GM19328 (cell line): ENCODE measurements at regions not wholly inside any gene's neighbourhood (a gene's known extent, or its start where the extent isn't known, plus 50 kb on each side); places are given as distances from the start of the nearest gene placed in this dataset.
"Not testable (repeated sequence)": the region's sequence is repeated elsewhere in the genome, so short reads cannot be mapped to it uniquely, and the experiment has no call there.

Source experiments
- ATAC-seq: cut with Tn5 transposase; IDR thresholded peaks from one replicate; pipeline ENCODE4 v1.9.1; 2021; ENCODE audit warnings: mild to moderate bottlenecking, moderate library complexity; ENCODE audit not compliant: unreplicated experiment

DNA sequence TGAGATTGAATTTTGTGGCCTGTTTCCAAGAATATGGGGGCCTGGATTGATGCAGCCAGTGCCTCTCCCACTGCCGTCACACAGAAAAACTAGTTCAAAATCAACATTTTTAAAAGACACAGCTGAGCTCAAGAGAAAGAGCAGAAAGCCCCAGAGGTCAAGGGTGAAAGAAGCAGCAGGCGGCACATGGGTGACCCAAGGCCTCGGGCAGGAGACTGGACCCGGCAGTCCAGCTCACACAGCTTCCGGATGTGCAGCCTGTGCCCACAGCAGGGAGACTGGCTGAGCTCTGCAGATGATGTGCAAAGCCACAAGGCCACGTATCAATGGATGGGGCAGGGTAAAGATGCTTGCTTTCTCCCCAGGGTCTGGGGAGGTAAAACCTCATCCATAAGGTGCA lies 50.4 kb upstream of the RNF32 start:
- no peak for ATAC-seq

DNA sequence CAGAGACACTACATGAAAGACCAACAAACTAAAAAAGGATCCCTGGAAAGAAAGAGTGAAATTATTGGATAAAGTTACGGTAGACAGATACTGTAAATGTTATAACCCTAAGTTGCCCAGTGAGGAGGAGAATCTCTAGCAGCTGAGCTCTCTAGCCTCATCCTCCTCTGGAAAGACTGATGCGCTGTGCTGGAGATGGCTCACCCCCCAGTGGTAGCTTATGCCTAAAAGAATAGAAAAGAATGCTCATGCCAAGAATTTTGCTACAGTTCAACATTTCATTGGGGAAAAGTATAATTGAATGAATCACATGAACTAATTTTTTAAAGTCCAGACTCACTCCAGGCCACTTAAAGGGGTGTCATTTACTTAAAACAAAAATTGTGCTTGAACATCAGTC lies 50.8 kb upstream of the RNF32 start:
- no peak for ATAC-seq

- ATAC-seq: no peak
Measured at GRCh38 chr7:156585926-156586325, 54.6 kb upstream of the RNF32 start.

DNA sequence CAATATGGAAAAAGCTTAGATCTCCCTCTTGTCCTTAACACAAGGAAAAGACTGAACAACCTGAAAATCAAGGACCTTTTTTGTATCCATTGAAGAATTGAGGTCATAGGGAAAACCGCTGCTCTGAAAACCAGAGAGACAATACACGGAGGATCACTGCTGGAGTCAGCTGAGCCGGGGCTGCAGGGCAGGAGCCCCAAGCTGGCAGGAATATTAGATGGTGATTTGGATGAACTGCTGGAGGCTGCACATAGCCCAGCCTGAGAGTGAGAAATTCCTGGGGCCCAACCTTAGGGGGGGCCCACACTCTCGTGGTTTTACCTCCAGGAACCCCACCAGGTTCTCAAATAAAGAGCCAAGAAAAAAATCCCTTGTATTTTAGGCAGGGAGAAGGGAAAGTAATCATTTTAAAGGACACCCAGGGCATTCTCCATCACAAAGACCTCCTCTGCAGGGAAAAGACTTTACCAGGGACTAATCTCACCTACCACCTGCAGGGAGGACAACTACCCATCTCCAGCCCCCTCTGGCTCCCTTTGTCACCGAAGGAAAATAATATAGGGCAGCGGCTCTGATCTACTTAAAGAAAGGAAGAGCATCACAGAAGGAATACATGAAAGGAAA lies 55.4 kb upstream of the RNF32 start:
- ATAC-seq: no peak

DNA sequence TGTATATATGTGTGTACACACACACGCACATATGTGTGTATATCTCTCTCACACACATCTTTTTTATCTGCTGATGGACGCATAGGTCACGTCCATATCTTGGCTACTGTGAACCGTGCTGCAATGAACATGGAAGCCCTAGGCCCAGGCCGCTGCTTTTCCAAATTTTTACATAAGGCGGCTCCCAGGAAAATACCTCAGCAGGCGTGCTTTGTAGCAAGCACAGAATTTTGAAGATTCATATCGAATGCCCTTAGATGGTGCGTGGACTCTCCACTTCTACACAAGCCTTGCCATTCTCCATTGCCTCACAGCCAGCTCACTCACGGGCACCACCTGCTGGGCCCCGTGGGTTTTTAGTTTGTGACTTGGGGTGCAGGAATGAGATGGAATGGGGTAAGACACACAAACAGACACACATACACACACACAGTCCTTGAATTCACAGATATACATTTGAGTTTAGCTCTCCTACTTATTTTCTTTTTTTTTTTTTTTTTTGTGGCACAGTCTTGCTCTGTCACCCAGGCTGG lies 57.9 kb upstream of the RNF32 start:
- ATAC-seq: no peak

GRCh38 chr7:156580036-156580435 lies 60.5 kb upstream of the RNF32 start:
- ATAC-seq: no peak

DNA sequence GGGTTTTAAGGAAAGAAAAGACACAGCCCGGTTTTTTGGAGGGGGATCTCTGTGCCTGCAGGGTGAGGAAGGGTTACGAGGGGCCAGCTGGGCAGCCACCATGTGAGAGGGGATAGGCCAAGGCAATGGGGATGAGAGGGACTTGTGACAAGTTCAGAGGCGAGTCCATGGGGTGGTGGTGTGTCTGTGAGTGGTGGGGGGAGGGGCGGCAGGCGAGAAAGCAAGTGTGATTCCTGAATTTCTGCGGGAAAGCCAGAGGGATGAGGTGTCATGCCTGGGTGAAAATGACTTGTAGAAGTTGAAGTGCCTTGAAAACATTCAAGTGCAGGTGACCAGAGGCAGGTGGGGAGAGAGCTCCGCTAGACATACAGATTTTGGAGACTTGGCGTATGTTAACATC lies 61.0 kb upstream of the RNF32 start:
- no peak for ATAC-seq

DNA sequence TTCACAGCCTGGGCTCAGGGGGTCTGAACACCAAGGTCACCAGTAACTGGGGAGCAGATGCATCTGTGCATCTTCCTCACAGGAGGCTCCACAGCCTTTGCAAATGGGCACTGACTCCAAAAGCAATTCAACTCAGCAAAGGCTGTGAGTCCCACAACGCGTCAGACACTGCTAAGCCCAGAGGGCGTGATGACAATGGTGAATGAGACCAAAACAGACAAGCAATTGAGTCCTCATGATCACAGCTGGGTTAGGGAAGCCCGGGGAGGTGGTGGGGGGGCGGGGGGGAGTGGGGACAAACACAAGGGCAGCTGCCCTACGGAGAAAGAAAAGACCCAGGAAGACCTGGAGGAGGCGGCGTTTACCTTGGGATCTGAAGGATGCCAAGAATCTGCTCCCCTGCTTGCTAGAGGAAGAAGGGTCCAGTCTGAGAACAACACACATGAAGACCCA lies 61.6 kb upstream of the RNF32 start:
- ATAC-seq: no peak

DNA sequence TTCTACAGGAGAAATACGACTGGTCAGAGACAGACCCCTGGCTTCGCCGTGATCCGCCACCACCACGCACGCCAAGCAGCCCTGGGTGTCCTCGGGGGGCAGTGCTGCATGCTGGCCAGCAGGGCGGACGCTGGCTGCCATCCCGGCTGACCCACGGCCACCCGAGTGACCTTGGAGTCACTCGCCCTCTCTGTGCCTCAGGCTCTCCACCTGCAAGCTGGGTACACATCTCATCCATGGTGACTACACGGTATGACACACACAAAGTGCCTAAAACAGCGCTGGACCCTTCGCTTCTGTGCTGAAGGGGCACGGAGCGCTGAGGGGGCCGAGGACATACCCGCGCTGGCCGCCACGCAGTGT lies 62.0 kb upstream of the RNF32 start:
- ATAC-seq: no peak

GRCh38 chr7:156577645-156578577 lies 62.7 kb upstream of the RNF32 start:
- no peak for ATAC-seq

DNA sequence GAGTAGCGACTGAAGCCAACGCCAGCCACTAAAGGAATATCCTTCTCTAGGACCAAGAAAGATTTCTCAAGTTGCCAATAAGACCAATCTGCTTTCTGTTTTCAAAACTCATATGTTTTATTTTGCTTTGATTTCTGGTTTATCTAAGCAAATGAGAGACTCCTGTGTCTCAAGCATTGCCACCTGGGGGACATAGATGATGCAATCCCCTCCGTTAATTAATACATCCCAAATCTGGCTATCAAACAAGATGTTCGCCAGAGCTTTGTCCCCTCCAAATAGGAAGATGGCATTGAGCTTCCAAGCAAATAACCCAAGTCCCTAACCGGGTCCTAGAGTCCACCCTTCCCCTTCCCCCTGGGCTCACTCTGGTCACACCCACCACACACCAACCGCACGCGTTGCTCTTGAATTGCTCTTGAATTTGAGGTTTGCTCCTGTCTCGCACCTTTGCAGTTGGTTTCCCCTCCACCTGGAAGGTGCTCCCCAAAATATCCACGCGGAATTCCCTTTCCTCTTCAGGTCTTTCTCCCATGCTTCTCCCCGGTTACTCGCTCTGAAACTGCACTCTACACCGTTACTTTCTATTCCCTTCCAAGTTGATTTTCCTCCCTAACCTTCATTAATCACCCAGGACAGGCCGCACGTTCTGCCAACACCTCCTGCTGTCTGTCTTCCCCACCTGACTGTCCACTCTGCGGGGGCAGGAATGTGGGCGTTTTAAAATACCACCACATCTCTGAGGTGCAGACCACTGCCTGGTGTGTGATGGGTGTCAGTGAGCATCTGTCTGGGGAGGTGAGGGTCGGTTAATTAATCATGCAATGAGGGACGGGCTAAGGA lies 64.1 kb upstream of the RNF32 start:
- no peak for ATAC-seq

DNA sequence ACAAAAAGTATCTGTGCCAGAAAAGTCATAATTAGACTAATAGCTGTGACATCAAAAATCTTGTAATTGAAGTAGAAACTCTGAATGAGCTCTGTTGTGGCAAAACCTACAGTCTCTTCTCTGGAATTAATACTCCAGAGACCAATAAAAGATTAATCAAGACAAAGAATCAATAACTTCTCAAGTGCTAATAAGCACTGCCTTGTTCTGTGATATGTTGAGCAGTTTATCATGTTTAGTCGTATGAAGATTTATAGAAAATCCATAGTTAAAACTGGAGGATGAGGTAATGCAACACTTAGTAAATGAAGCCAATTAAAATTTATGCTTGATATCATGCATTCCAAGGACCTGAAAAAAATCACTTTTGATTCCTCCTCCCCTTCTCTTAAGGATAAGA lies 72.3 kb upstream of the RNF32 start:
- ATAC-seq: no peak

- ATAC-seq: no peak
Measured at GRCh38 chr7:156566812-156567549, 73.6 kb upstream of the RNF32 start.

DNA sequence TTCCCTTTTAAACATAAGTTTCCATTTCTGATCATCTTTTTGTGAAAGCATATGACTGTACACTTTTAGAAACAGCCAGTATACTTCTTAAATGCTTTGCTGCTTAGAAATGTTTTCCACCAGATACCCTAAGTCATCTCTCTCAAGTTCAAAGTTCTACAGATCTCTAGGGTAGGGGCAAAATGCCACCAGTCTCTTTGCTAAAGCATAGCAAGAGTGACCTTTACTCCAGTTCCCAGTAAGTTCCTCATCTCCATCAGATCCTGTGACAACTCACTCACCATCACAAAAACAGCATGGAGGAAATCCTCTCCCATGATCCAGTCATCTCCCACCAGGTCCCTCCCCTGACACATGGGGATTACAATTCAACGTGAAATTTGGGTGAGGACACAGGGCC lies 75.6 kb upstream of the RNF32 start:
- ATAC-seq: not testable (repeated sequence)

- no peak for ATAC-seq
Measured at GRCh38 chr7:156560696-156561095, 79.9 kb upstream of the RNF32 start.

DNA sequence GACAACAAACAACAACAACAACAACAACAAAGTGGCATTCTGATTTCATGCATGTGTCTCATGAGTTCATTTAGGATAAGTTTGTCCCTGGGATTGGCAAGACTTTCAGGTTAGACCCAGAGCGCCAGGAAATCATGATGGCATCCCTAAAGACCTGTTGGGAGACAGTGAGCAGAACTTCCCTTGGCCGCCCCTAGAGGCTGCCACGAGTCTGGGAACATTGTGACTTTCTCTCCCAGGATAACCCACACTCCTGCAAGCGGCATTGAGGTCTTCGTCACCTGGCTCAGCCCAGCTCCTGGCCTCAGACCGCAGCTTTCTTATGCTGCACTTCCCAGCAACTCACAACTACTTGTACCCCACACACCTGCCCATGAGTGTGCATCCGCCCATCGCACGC lies 80.5 kb upstream of the RNF32 start:
- no peak for ATAC-seq

DNA sequence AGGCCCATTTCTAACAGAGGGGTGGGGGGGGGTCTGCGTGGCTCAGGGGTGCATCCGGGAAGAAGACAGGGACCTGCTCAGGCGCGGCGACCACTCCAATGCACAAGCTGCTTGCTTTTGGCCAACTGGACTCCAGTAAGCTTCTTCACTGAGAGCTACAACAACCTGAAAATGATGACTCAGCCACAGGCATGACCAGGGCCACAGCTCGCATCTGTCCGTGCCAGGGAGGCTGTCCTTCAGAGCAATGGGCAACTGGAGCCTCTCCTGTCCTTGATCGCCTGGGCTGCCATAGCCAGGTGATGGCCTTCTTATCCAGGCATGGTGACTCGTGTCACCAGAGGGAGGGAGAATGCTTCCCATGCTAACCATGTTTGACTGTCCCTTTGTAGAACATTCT lies 81.6 kb upstream of the RNF32 start:
- ATAC-seq: no peak

DNA sequence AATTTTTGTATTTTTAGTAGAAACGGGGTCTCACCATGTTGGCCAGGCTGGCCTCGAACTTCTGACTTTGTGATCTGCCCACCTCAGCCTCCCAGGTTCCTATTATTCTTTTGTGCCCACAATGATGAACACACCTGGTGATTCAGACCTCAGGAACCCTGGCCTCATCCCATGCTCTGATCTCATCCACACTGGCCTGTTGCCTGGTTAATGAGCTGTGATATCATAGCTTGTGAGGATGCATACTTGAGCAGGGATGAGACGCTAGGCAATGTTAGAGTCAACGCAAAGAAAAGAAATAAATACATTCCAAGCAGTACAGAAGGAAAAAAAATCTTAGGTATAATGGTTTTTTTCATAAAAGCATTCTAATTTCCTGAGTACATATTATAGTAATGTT lies 82.4 kb upstream of the RNF32 start:
- ATAC-seq: no peak

DNA sequence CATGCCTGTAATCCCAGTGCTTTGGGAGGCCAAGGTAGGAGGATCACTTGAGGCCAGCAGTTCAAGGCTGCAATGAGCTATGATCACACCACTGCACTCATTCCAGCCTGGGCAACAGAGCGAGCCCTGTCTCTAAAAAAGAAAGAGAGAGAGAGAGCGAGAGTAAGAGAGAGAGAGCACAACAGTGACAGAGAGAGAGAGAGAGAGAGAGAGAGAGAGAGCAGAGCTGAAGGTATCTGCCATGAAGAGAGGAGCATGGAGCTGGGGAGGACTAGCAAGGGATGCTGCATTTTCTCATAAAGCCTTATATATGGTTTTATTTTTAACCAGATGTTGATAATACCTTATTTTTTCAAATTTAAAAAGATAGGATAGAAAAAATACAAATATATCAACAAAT lies 84.5 kb upstream of the RNF32 start:
- no peak for ATAC-seq

- ATAC-seq: no peak
Measured at GRCh38 chr7:156554488-156554887, 86.1 kb upstream of the RNF32 start.

GRCh38 chr7:156549636-156550035 lies 90.9 kb upstream of the RNF32 start:
- no peak for ATAC-seq
